SK-N-SH treated with all-trans-retinoic acid at 6 μM for 48 hours (cell line): ENCODE measurements at regions not wholly inside any gene's neighbourhood (a gene's known extent, or its start where the extent isn't known, plus 50 kb on each side); places are given as distances from the start of the nearest gene placed in this dataset.

Experiments used
- ATAC-seq: fragments of 200-7000 bp; cut with Tn5 transposase; 3 replicates; pipeline ENCODE4 v1.9.1; 2020; ENCODE audit warnings: mild to moderate bottlenecking, moderate library complexity
- ARNTL ChIP-seq: fragments of 450-650 bp; formaldehyde crosslinking; IDR thresholded peaks from 2 replicates; pipeline ENCODE4 v1.5.0; 2020; ENCODE audit warnings: low read depth, mild to moderate bottlenecking, moderate library complexity, borderline replicate concordance
- BACH2 ChIP-seq: fragments of 250-450 bp; sonication (Bioruptor Pico); IDR thresholded peaks from 2 replicates; pipeline ENCODE4 v1.9.0; 2021; ENCODE audit warnings: mild to moderate bottlenecking, borderline replicate concordance
- CSDC2 ChIP-seq: fragments of 250-450 bp; sonication (Bioruptor Pico); IDR thresholded peaks from 2 replicates; pipeline ENCODE4 v1.5.0; 2020; ENCODE audit warnings: mild to moderate bottlenecking, moderate library complexity
- CSRNP3 ChIP-seq: fragments of 250-450 bp; sonication (Bioruptor Pico); IDR thresholded peaks from 2 replicates; pipeline ENCODE4 v1.5.1; 2021; ENCODE audit warnings: mild to moderate bottlenecking, moderate library complexity
- ESRRG ChIP-seq: fragments of 250-450 bp; sonication (Bioruptor Pico); IDR thresholded peaks from 2 replicates; pipeline ENCODE4 v1.6.1; 2021; ENCODE audit warnings: mild to moderate bottlenecking
- GLIS3 ChIP-seq: fragments of 250-450 bp; sonication (Bioruptor Pico); IDR thresholded peaks from 2 replicates; pipeline ENCODE4 v1.5.0; 2020; ENCODE audit warnings: mild to moderate bottlenecking, moderate library complexity
- OSR1 ChIP-seq: fragments of 250-450 bp; sonication (Bioruptor Pico); IDR thresholded peaks from 2 replicates; pipeline ENCODE4 v1.8.0; 2022; ENCODE audit warnings: moderate library complexity, mild to moderate bottlenecking, inconsistent platforms
- POU6F1 ChIP-seq: fragments of 250-450 bp; sonication (Bioruptor Pico); IDR thresholded peaks from 2 replicates; pipeline ENCODE4 v1.8.0; 2021; ENCODE audit warnings: low read depth, mild to moderate bottlenecking, moderate library complexity, borderline replicate concordance
- PPARA ChIP-seq: fragments of 250-450 bp; sonication (Bioruptor Pico); IDR thresholded peaks from 2 replicates; pipeline ENCODE4 v1.5.0; 2020; ENCODE audit warnings: mild to moderate bottlenecking, borderline replicate concordance
- RARB ChIP-seq: fragments of 250-450 bp; sonication (Bioruptor Pico); IDR thresholded peaks from 2 replicates; pipeline ENCODE4 v1.8.0; 2021; ENCODE audit warnings: mild to moderate bottlenecking, moderate library complexity
- SNAI2 ChIP-seq: fragments of 250-450 bp; sonication (Bioruptor Pico); IDR thresholded peaks from 2 replicates; pipeline ENCODE4 v1.5.0; 2020; ENCODE audit warnings: mild to moderate bottlenecking, moderate library complexity
- TCF4 ChIP-seq: fragments of 250-450 bp; sonication (Bioruptor Pico); IDR thresholded peaks from 2 replicates; pipeline ENCODE4 v1.8.0; 2021; ENCODE audit warnings: mild to moderate bottlenecking, moderate library complexity, borderline replicate concordance
- TOX ChIP-seq: fragments of 250-450 bp; sonication (Bioruptor Pico); IDR thresholded peaks from 2 replicates; pipeline ENCODE4 v1.8.0; 2021; ENCODE audit warnings: mild to moderate bottlenecking, moderate library complexity, borderline replicate concordance
- TSHZ2 ChIP-seq: fragments of 250-450 bp; sonication (Bioruptor Pico); IDR thresholded peaks from 2 replicates; pipeline ENCODE4 v1.5.0; 2020; ENCODE audit warnings: mild to moderate bottlenecking, moderate library complexity
- ZFP3 ChIP-seq: fragments of 250-450 bp; sonication (Bioruptor Pico); IDR thresholded peaks from 2 replicates; pipeline ENCODE4 v1.5.0; 2020; ENCODE audit warnings: mild to moderate bottlenecking, moderate library complexity
- ZNF70 ChIP-seq: fragments of 450-650 bp; formaldehyde crosslinking; IDR thresholded peaks from 2 replicates; pipeline ENCODE4 v1.5.0; 2020; ENCODE audit warnings: mild to moderate bottlenecking, moderate library complexity
- TF ChIP-seq, protein P1 (sequence below): fragments of 250-450 bp; sonication (Bioruptor Pico); IDR thresholded peaks from 2 replicates; pipeline ENCODE4 v1.8.0; 2020; ENCODE audit warnings: mild to moderate bottlenecking, moderate library complexity, borderline replicate concordance
- TF ChIP-seq, protein P2 (sequence below): fragments of 250-450 bp; sonication (Bioruptor Pico); IDR thresholded peaks from 2 replicates; pipeline ENCODE4 v1.5.1; 2020; ENCODE audit warnings: low read depth, mild to moderate bottlenecking, moderate library complexity

DNA sequence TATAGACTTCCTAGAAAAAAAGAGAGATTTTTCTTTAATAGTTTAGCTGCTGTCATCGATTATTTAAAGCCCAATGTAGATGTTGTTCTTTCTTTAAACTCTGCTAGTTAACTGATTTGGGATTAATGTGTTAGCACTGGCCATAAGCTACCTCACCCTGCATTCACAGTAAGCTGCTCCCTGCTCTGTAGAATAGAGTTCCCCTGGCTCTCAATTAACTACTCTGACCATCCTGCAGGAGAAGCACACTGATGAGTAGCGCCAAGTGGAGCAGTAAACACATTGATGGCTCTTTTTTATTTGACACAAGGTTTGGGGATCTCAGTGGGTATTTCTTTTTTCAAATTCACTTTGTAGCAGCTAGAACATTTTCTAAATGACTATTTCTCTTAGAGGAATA lies 807.9 kb upstream of the ZNF608 start:
- TF ChIP-seq POU6F1 (no peak), ESRRG (CRISPR knock-in tag) (no peak)
- ATAC-seq = no peak

DNA sequence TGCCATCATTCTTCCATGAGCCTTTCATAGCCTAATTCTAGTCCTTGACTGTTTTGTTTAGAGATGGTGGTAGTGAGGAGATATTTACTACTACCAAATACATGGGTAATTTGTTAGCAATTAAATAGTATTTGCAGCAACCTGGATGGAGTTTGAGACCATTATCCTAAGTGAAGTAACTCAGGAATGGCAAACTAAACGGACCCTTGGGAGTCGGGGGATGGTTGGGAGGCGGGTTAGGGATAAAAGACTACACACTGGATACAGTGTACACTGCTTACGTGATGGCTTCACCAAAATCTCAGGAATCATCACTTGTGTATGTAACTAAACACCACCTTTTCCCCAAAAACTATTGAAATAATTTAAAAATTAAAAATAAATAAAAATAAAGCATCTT lies 809.2 kb upstream of the ZNF608 start:
- TF ChIP-seq RARB (CRISPR knock-in tag) (no peak), CSRNP3 (CRISPR knock-in tag) (no peak), CSDC2 (CRISPR knock-in tag) (no peak), ARNTL (CRISPR knock-in tag) (no peak), PPARA (CRISPR knock-in tag) (no peak), OSR1 (CRISPR knock-in tag) (no peak), BACH2 (no peak), POU6F1 (no peak), ZNF70 (no peak)
- TF ChIP-seq, protein P1, sequence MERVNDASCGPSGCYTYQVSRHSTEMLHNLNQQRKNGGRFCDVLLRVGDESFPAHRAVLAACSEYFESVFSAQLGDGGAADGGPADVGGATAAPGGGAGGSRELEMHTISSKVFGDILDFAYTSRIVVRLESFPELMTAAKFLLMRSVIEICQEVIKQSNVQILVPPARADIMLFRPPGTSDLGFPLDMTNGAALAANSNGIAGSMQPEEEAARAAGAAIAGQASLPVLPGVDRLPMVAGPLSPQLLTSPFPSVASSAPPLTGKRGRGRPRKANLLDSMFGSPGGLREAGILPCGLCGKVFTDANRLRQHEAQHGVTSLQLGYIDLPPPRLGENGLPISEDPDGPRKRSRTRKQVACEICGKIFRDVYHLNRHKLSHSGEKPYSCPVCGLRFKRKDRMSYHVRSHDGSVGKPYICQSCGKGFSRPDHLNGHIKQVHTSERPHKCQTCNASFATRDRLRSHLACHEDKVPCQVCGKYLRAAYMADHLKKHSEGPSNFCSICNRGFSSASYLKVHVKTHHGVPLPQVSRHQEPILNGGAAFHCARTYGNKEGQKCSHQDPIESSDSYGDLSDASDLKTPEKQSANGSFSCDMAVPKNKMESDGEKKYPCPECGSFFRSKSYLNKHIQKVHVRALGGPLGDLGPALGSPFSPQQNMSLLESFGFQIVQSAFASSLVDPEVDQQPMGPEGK (CRISPR knock-in tag) = no peak
- ATAC-seq = no peak

- ATAC-seq = no peak
These were observed 811.6 kb upstream of the ZNF608 start for GRCh38 chr5:125558016-125558415.

More at GRCh38 chr5:125558016-125558415, 811.6 kb upstream of the ZNF608 start:
- TF ChIP-seq OSR1 (CRISPR knock-in tag) (no peak), SNAI2 (CRISPR knock-in tag) (no peak), ZFP3 (CRISPR knock-in tag) (no peak), TSHZ2 (CRISPR knock-in tag) (no peak), GLIS3 (CRISPR knock-in tag) (no peak), ARNTL (CRISPR knock-in tag) (no peak), ZNF70 (no peak), BACH2 (no peak), TCF4 (no peak), POU6F1 (no peak), TOX (CRISPR knock-in tag) (no peak)
- TF ChIP-seq, protein P1 (CRISPR knock-in tag) = no peak
- TF ChIP-seq, protein P2, sequence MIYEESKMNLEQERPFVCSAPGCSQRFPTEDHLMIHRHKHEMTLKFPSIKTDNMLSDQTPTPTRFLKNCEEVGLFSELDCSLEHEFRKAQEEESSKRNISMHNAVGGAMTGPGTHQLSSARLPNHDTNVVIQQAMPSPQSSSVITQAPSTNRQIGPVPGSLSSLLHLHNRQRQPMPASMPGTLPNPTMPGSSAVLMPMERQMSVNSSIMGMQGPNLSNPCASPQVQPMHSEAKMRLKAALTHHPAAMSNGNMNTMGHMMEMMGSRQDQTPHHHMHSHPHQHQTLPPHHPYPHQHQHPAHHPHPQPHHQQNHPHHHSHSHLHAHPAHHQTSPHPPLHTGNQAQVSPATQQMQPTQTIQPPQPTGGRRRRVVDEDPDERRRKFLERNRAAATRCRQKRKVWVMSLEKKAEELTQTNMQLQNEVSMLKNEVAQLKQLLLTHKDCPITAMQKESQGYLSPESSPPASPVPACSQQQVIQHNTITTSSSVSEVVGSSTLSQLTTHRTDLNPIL (CRISPR knock-in tag) = no peak
